Right kidney (tissue), 1 donor: ENCODE measurements at regions not wholly inside any gene's neighbourhood (a gene's known extent, or its start where the extent isn't known, plus 50 kb on each side); places are given as distances from the start of the nearest gene placed in this dataset.

Experiments
- DNase-seq: peaks from one replicate; pipeline ENCODE4 v3.0.0-alpha.2; 2016

- no peak for DNase-seq
Measured at GRCh38 chr9:28215536-28216299, 642.4 kb upstream of the C9orf72 start.

- no peak for DNase-seq
Measured at GRCh38 chr9:28232686-28233085, 659.4 kb upstream of the C9orf72 start.

- DNase-seq = no peak
Measured at GRCh38 chr9:28234133-28234893, 661.0 kb upstream of the C9orf72 start.

GRCh38 chr9:28234894-28235277 is 661.6 kb upstream of the C9orf72 start:
- no peak for DNase-seq

- DNase-seq = no peak
Measured at GRCh38 chr9:28249424-28249823, 676.1 kb upstream of the C9orf72 start.

- DNase-seq = no peak
Measured at GRCh38 chr9:28255174-28255573, 681.9 kb upstream of the C9orf72 start.

GRCh38 chr9:28260330-28260729 is 687.0 kb upstream of the C9orf72 start:
- no peak for DNase-seq

- no peak for DNase-seq
Measured at GRCh38 chr9:28264368-28264767, 691.1 kb upstream of the C9orf72 start.

- DNase-seq = no peak
Measured at GRCh38 chr9:28267351-28267750, 694.1 kb upstream of the C9orf72 start.

- DNase-seq = no peak
Measured at GRCh38 chr9:28270156-28270555, 696.9 kb upstream of the C9orf72 start.

GRCh38 chr9:28272127-28272526 is 698.8 kb upstream of the C9orf72 start:
- no peak for DNase-seq

- no peak for DNase-seq
Measured at GRCh38 chr9:28287455-28287854, 714.2 kb upstream of the C9orf72 start.

GRCh38 chr9:28289746-28290145 is 716.5 kb upstream of the C9orf72 start:
- peak; percentile 4 for DNase-seq

GRCh38 chr9:28293369-28294090 is 720.2 kb upstream of the C9orf72 start:
- no peak for DNase-seq

- no peak for DNase-seq
Measured at GRCh38 chr9:28301281-28301680, 728.0 kb upstream of the C9orf72 start.

- DNase-seq = no peak
Measured at GRCh38 chr9:28317745-28318144, 744.5 kb upstream of the C9orf72 start.

- no peak for DNase-seq
Measured at GRCh38 chr9:28318515-28318914, 745.2 kb upstream of the C9orf72 start.

GRCh38 chr9:28319981-28320380 is 746.7 kb upstream of the C9orf72 start:
- no peak for DNase-seq

GRCh38 chr9:28320616-28321015 is 747.3 kb upstream of the C9orf72 start:
- no peak for DNase-seq

- DNase-seq = no peak
Measured at GRCh38 chr9:28329323-28329722, 756.0 kb upstream of the C9orf72 start.

GRCh38 chr9:28332648-28333047 is 759.4 kb upstream of the C9orf72 start:
- no peak for DNase-seq

GRCh38 chr9:28341913-28342312 is 768.6 kb upstream of the C9orf72 start:
- DNase-seq = no peak

- DNase-seq = no peak
Measured at GRCh38 chr9:28342815-28343338, 769.6 kb upstream of the C9orf72 start.
